ENCODE measurements at regions not wholly inside any gene's neighbourhood (a gene's known extent, or its start where the extent isn't known, plus 50 kb on each side); places are given as distances from the start of the nearest gene placed in this dataset.

DNA sequence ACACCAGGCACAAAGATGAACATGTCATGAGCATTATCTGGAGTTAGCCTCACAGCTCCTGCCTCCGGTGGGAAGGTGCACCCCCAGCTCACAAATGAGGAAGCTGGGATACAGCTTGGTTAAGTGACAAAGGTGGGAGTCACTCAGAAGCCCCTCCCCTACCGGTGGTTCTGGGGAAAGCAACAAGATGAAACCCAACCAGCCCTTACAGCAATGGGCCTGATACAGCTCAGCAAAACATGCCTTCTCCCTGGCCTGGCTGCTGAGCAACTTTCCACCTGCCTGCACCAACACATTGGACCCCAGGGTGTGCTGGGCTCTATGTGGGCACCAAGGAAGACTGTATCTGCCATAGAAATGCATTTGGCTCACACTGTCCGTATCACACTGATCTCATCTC, 113.2 kb downstream of the GYPC start:
- no peak for TF ChIP-seq CTCF (IDR thresholded peaks at IDR 0.05)
- TF ChIP-seq POLR2A (IDR thresholded peaks at IDR 0.05) = no peak
- no peak for TF ChIP-seq POLR2AphosphoS5 (IDR thresholded peaks at IDR 0.05)

Data from prostate gland (tissue), 2 donors.